Sigmoid colon (tissue), 6 donors: ENCODE measurements at regions not wholly inside any gene's neighbourhood (a gene's known extent, or its start where the extent isn't known, plus 50 kb on each side); places are given as distances from the start of the nearest gene placed in this dataset.

ENCODE experiments used
- DNase-seq: peaks from one replicate; pipeline ENCODE4 v3.0.0-alpha.2; 2019
- H3K27ac ChIP-seq, 4 donors: fragments of 200-600 bp; sonication (generic); one replicate each; pipeline ENCODE4 v1.5.1; 2016 to 2019; ENCODE audit warnings: mild to moderate bottlenecking in 1 of 4
- H3K27me3 ChIP-seq, 3 donors: fragments of 200-600 bp; sonication (generic); one replicate each; pipeline ENCODE4 v1.5.1; 2019; ENCODE audit warnings: mild to moderate bottlenecking in 1 of 3
- H3K36me3 ChIP-seq, 4 donors: fragments of 200-600 bp; sonication (generic); one replicate each; pipeline ENCODE4 v1.5.1; 2016 to 2019
- H3K4me1 ChIP-seq, 4 donors: fragments of 200-600 bp; sonication (generic); one replicate each; pipeline ENCODE4 v1.5.1; 2017 to 2019
- H3K4me3 ChIP-seq, 4 donors: fragments of 200-600 bp; sonication (generic); one replicate each; pipeline ENCODE4 v1.5.1; 2017 to 2019; ENCODE audit warnings: mild to moderate bottlenecking in 2 of 4, moderate library complexity in 1 of 4
- H3K9me3 ChIP-seq, 4 donors: fragments of 200-600 bp in 3 of 4; sonication (generic) in 3 of 4; one replicate each; pipeline versions ENCODE4 v1.5.1 to v1.6.1; 2013 to 2019
- CTCF ChIP-seq, 4 experiments: fragments of 450-650 bp in 3 of 4; fragments of 200-600 bp in 1 of 4; IDR thresholded peaks; one replicate each; pipeline ENCODE4 v1.5.1; 2016 to 2019; ENCODE audit warnings: antibody characterized with exemption in 4 of 4, mild to moderate bottlenecking in 3 of 4, moderate library complexity in 2 of 4
- EP300 ChIP-seq, 4 donors: sonication (generic); formaldehyde crosslinking; IDR thresholded peaks; one replicate each; pipeline ENCODE4 v1.6.1; 2017; ENCODE audit warnings: antibody characterized with exemption in 4 of 4
- POLR2A ChIP-seq, 2 donors: fragments of 450-650 bp; IDR thresholded peaks; one replicate each; pipeline ENCODE4 v1.6.1; 2016; ENCODE audit warnings: antibody characterized with exemption in 2 of 2, mild to moderate bottlenecking in 2 of 2, moderate library complexity in 2 of 2
- POLR2AphosphoS5 ChIP-seq, 4 donors: sonication (generic); formaldehyde crosslinking; IDR thresholded peaks; one replicate each; pipeline ENCODE4 v1.6.1; 2017; ENCODE audit warnings: antibody characterized with exemption in 4 of 4
- WGBS, 2 donors: extraction: QIAGEN DNeasy Blood & Tissue Kit; methylation state at CpG; one replicate each; pipeline ENCODE4 v1.1.7; 2013; 5-methylcytosine and 5-hydroxymethylcytosine counted together
- intact Hi-C: fragments of 100-400 bp; cut with DNase I; formaldehyde crosslinking; loops from one replicate; pipeline ENCODE4 v1.15.1; 2023
- donor health status: healthy with polysubstance abuse.
- donor health status: healthy.

DNA sequence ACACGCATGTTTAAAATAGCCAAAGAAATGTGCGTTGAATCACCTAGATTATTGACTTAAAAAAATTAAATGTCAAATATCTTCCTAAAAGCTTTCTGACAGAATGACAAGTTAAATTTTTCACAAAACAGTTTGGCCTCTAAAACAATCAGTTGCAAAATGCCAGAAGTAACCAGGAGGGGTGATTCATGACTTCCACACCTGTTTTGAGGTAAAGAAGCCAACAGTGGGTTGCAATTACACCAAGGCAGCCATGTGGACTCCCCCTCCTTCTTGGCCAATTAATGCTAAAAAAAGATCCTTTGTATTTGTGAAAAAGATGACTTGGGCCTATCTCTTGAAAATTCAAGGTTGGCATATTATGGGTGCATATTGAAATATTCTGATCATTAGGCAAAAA lies 424.8 kb downstream of the CBLN4 start:
- TF ChIP-seq POLR2A (IDR thresholded peaks at IDR 0.05) (no peak), CTCF (IDR thresholded peaks at IDR 0.05) (no peak), POLR2AphosphoS5 (IDR thresholded peaks at IDR 0.05) (no peak), EP300 (IDR thresholded peaks at IDR 0.05) (no peak)
- H3K4me1 ChIP-seq = no peaks in the 10 kb centered on the region

DNA sequence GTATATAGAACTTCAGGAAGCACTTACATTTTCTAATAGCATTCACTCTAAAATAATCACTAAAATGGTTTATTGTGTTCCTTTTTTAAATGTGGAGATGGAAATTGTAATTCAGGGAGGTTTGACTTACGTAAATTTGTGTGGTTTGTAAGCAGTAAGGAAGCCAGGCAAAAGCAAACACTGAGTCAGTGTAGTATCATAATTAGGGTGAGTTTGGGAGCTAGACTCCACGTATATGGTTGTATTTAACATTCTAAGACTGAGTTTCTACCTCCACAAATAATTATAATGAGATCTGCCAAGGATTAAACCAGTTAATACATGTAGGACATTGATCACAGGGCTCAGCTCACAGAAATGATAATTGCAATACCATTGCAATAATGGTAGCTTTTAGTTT lies 425.5 kb downstream of the CBLN4 start:
- no peak for DNase-seq
- Histone ChIP-seq H3K27ac (no peak overlapping the region), H3K4me3 (no peak overlapping the region), H3K4me1 (no peaks in the 10 kb centered on the region), H3K36me3 (no peaks in the 10 kb centered on the region), H3K9me3 (no peaks in the 10 kb centered on the region), H3K27me3 (no peaks in the 10 kb centered on the region)
- intact Hi-C loops = no loop called here
- WGBS, 2 donors = 44 to 65% methylated on average over 2 of the region's 2 CpGs
- TF ChIP-seq EP300 (IDR thresholded peaks at IDR 0.05) (no peak), CTCF (IDR thresholded peaks at IDR 0.05) (no peak)

More for the DNA sequence above, 424.8 kb downstream of the CBLN4 start:
- H3K27ac ChIP-seq = no peak overlapping the region
- no peak overlapping the region for H3K4me3 ChIP-seq
- intact Hi-C loops = no loop called here
- no peaks in the 10 kb centered on the region for H3K36me3 ChIP-seq
- no peaks in the 10 kb centered on the region for H3K27me3 ChIP-seq
- no peaks in the 10 kb centered on the region for H3K9me3 ChIP-seq
- no peak for DNase-seq
- WGBS, 2 donors = 74 to 98% methylated on average over 2 of the region's 2 CpGs

DNA sequence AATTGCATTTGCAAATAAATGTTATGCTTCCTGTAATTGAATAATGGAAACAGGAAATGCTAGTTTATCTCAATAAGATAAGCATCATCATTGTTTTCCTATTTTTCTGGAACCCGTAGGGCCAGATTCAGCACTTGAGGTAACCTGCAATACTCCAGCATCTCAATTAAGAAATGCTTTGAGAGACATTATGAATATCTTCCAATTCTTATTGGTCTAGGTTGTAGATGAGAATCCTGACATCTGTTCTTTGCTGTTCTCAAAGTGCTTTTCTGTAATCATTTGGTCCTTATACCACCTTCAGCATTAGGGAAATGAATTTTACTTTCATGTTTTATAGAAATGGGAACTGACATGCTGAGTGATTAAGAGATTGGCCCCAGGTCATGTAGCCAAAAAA lies 428.3 kb downstream of the CBLN4 start:
- Histone ChIP-seq H3K27me3 (no peaks in the 10 kb centered on the region), H3K36me3 (no peaks in the 10 kb centered on the region), H3K27ac (no peak overlapping the region), H3K4me1 (no peaks in the 10 kb centered on the region), H3K4me3 (no peak overlapping the region), H3K9me3 (no peaks in the 10 kb centered on the region)
- DNase-seq = no peak
- WGBS, 2 donors = 48 to 64% methylated on average over 1 of the region's 1 CpG
- TF ChIP-seq EP300 (IDR thresholded peaks at IDR 0.05) (no peak), CTCF (IDR thresholded peaks at IDR 0.05) (no peak), POLR2A (IDR thresholded peaks at IDR 0.05) (no peak), POLR2AphosphoS5 (IDR thresholded peaks at IDR 0.05) (no peak)
- intact Hi-C loops = no loop called here

GRCh38 chr20:55569084-55569483 lies 436.2 kb downstream of the CBLN4 start:
- 78 to 79% methylated on average over 3 of the region's 3 CpGs for WGBS, 2 donors
- Histone ChIP-seq H3K27ac (no peak overlapping the region), H3K4me1 (no peaks in the 10 kb centered on the region), H3K4me3 (no peak overlapping the region), H3K36me3 (no peaks in the 10 kb centered on the region), H3K9me3 (no peaks in the 10 kb centered on the region), H3K27me3 (no peaks in the 10 kb centered on the region)
- no peak for DNase-seq
- intact Hi-C loops = no loop called here
- TF ChIP-seq CTCF (IDR thresholded peaks at IDR 0.05) (no peak), POLR2AphosphoS5 (IDR thresholded peaks at IDR 0.05) (no peak), POLR2A (IDR thresholded peaks at IDR 0.05) (no peak), EP300 (IDR thresholded peaks at IDR 0.05) (no peak)

DNA sequence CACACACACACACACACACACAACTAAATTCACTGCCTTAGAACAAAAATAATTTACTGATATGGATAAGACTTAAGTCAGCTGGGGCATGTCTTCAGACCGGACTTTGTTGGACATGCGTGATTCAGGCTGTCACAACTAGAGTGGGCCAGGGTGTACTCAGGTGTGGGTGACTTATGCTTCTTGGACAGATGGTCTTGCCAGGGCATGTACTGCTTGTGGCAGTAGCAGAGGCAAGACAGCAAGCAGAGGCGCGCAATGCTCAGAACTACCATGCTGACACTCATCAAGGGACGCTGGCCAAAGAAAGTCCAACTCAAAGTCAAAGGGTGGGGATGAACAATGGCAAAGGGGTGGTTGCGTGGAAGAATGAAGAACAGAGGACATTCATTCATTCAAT lies 437.5 kb downstream of the CBLN4 start:
- no peak for DNase-seq
- Histone ChIP-seq H3K9me3 (no peaks in the 10 kb centered on the region), H3K27me3 (no peaks in the 10 kb centered on the region), H3K36me3 (no peaks in the 10 kb centered on the region), H3K4me3 (no peak overlapping the region), H3K4me1 (no peaks in the 10 kb centered on the region), H3K27ac (no peak overlapping the region)
- WGBS, 2 donors = 83 to 87% methylated on average over 6 of the region's 6 CpGs
- intact Hi-C loops = no loop called here
- TF ChIP-seq POLR2AphosphoS5 (IDR thresholded peaks at IDR 0.05) (no peak), CTCF (IDR thresholded peaks at IDR 0.05) (no peak), EP300 (IDR thresholded peaks at IDR 0.05) (no peak)
